SW 1271 (cell line): ENCODE measurements at regions not wholly inside any gene's neighbourhood (a gene's known extent, or its start where the extent isn't known, plus 50 kb on each side); places are given as distances from the start of the nearest gene placed in this dataset.

Experiments
- DNase-seq, 2 experiments: peaks; one replicate each; lab custom pipeline; 2025; lab: John Stamatoyannopoulos, UW

DNA sequence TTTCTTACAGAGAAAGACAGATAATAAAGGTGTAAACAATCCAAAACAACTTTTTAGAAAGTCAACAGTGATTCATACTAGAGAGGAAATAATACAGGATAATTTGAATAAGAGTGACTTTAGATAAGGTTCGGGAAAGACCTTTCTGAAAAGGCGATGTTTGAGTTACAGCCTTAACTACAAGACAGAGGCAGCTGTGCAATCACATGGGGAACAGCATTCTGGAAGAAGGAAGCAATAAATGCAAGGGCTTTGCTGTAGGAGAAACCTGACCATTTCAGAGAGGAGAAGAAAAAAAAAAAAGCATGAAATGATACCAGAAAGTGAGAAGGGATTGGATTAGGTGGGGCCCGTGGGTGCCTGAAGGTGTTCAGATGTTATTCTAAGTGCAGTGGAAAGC, 200.6 kb upstream of the ATP11B start:
- no peak for DNase-seq

DNA sequence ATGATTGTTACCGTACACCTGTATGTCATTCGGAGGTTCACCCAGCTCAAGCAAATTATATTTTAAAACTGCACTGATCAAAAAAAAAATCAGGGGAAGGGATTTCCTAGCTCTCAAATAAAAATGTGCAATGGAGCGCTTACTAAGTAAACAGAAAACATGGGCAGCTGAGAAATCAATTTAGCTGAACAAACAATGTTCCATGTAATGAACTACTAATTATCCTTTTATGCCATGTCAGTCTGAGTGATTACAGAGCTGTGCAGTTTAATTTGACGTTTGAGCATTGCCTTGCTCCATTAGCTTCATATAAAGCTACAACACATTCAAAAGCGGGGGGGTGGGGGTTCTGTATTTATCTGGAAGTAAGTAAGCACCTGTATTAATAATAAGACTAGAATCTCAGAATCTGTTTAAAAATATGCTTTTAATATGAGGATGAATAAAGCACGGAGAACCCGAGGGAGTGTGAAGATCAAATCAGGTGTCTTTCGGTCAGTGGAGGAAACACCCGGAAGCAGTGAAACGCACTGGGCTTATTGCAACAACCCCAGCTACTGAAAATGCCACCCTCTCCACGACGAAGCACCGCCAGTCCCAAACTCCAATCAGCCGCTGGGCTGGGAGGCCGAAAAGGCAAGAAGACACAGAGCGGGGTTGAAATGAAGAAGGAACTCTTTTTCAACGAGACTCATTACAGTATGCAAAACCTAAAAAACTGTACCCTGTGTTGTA, 196.5 kb upstream of the ATP11B start:
- DNase-seq: no peak

DNA sequence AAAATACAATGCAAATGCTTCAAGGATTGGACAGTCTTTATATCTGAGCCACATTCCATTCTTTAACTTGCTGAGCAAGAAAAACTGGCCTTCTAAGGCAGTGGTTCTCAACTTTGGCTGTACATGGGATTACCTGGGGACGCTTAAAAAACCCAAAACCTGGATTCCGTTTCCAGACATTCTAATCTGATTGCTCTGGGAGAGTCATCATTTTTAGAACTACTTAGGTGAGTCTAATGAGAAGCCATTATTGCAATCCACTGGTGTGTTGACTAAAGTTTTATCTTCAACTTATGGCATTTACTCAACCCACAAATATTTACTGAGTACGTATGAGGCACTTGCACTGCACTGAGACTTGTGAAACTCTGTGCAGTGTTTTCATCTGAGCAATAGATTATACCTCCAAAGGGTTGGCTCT, 195.7 kb upstream of the ATP11B start:
- DNase-seq: no peak

DNA sequence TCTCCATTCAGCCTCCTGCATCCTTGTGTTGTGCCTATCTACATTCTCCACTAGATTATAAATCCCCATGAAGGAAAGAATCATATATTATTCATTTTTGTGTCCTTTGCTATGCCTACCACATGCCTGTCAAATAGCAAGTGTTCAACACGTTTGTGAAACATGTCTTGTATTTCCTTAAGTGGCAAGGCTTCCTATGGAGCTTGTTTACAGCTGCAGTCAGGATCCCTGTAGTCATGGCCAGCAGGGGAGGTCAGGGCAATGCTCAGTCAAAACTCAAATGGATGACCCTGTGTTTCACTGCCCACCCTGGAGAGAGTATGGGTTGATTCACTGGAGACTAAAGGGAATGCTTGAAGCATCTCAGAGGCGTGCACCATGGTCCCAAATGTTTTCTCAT, 191.7 kb upstream of the ATP11B start:
- DNase-seq: no peak

DNA sequence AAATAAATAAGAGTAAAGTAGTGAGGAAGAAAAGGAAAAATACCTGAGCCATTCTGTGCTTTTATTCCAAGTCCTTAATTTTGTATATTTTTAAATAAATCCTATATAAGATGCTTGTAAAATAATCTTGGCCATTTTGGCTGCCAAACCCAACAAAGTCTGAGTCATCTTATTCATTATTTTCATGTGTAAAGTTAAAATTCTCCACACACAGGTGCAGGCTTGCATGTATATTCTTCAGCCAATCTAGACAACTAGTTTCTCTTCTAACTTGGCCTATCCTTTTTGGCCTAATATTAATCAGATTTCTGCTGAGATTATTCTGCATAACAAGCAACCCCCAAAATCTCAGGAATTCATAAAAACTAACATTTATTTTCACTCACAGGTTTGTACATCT, 189.8 kb upstream of the ATP11B start:
- no peak for DNase-seq

DNA sequence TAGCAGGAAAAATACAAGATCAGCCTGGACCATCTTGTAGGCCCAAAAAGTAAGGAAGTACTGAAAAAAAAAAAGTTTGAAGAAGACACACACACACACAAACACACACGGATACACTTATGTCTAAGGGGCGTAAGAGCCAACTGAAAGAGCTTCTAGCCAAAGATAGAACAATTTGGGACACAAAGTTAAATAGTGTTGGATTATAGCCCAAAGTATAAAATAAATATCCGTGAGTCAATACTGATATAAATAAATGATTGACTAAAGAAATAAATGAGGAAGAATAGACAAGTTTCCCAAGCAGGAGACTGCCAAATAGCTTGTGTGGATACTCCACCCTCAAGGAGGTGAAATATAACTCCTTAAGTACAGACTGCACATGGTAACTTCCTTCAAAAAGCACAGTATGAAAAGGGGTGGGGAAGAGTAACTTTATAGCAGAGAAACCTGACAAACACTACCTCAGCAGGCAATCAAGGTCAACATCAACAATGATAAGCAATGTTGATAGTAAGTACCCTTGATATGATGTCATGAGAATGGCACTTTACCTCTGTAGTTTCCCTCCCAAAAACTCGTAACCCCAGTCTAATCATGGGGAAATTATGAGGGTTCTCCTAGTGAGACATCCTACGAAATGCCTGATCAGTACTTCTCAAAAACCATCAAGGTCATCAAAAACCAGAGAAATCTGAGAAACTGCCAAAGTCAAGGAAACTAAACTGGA, 187.3 kb upstream of the ATP11B start:
- DNase-seq: no peak

DNA sequence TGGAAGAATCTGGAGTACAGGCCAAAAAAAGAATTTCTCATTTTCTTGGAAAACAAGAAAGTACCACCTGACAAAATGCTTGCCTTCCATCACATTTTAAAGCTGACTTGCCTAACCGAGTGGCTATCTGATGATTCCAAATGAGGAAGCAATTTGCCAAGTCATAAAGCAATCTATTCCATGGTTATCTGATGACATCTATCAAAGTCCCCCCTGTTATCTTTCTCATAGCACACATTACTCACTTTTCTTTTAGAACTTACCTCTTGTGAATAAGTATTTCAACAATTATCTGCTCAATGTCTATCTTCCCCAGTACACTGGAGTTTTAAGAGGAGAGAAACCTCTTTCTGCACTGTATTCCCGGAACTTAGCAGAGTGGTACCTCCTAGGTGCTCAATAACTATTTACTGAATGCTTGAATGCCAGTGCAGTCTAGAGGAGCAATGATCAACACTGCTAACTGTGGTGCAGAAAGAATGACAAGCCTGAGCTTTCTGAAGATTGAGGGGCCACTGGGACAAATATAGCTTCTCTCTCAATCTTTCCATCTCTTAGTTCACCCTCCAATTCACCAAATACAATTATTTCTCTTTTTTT, 186.3 kb upstream of the ATP11B start:
- no peak for DNase-seq

DNA sequence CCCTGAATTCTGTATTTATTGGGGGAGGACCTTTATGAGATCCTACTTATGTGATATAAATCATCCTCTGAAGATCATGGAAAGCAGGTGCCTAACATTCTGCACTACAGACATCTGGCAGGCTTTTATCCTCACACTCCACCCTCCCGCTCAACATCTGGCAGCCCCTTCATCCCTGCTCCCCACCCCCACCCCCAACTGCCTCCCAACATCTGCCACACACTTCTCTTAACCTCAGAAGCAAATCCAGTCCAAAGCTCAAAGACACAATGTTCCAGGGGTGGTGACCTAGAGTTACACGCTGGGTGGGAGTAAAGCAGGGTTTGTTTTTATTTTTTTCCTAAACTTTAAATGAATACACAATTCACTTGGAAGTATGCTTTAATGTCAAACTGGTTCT, 184.5 kb upstream of the ATP11B start:
- no peak for DNase-seq

DNA sequence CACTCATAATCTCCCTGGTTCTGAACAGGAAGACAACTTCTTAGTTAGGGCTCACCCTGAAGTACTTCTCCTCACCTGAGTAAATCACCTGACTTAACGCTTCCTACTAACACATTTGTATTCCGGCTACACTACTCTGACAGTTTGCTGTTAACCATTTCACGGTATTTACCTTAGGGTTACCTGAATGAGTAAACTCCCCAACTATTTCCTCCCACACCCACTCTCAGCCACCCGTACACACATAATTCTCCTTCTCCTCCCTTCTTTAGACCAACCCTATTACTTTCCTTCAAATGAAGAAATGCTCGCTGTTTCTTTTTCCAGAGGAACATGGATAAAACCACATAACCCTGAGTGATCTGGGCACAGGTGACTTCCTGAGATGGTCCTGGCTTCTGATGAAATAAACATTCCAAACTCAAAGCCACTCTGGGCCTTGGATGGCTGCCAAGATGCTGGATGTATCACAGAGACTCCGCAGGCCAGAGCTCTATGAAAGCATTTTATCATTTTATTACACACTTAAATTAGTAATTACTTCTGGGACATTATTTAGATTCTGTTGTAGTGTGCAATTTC, 183.6 kb upstream of the ATP11B start:
- DNase-seq: no peak

DNA sequence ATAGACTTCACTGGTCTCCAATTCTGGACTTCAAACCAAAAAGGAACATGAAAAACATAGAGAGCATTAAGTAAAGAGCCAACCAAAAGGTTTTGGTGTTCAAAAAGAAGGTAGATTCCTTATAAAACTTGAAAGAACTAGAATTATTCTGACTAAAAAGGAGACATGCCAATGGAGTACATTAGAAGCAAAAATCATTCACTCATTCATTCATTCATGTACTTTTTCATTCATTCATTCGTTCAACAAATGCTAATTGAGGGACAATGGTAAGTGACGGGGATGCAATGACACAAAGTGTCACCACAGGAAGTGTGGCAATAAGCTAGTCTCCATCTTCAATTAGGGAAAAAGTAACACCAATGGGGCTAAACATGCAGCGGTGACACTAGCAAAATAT, 181.0 kb upstream of the ATP11B start:
- DNase-seq: no peak

DNA sequence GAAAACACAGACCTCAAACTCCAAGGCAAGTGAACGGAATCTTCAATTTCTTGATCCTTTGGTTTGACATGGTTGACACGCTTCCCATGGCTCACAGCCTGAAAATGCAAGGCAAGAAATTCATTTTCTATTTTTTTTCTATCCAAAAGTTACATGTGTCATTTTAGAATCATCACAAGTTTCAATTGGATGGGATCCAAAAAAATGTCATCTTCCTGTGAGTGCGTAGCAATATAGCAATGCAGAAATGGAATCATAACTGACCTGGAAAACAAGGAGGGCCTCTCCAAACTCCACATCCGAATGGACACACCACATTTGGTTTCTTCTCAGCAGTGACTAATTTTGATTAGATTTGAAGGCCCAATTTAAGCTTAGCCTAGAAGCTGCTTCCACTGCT, 175.8 kb upstream of the ATP11B start:
- DNase-seq: no peak

DNA sequence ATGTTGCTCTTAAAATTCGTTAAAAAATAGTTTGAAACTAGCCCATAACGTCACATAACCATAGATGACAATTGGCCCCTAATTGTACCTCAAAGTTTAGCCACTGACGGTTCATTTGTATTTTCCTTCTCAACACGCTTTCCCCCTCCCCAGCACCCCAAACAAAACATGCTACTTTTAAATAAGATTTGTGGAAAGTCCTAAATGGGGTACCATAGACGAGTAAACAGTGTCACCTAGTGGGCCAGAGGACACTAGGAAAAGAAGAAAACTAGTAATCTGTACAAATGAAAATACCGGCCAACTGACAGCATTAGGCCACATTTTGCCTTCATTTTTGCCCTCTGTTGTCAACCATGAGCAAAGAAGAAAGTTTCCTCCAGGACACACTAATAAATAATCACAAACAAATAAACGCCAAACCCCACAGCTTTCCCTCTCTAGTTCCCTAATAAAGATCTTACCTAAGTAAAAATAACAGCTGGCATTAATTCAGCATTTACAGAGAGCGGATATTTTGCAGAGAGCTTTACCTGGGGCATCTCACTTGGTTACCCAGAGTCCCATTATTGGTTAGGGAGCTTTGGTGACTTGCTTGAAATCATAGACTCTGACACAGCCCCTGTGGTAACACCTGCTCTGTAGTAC, 175.1 kb upstream of the ATP11B start:
- DNase-seq: peak in 1 of 2 experiments; percentile 33

DNA sequence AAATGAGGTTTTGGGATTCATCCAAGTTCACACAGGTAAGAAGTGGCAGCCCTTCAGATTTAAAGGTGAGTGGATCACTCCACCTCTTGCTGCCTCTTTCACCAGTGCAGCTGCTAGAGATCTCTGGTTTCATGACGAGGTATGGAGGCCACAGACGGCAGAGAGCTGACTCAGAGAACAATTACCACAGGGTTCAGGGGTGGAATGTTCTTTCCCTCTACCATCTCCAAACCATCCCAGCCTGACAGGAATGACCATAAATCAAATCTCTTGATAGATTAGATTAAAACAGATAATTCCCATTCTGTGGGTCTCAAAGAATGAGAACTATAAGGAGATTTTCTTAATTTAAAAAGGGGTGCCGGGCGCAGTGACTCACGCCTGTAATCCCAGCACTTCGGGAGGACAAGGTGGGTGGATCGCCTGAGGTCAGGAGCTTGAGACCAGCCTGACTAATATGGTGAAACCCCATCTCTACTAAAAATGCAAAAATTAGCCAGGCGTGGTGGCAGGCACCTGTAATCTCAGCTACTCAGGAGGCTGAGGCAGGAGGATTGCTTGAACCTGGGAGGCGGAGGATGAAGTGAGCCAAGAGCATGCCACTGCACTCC, 174.2 kb upstream of the ATP11B start:
- DNase-seq: no peak

DNA sequence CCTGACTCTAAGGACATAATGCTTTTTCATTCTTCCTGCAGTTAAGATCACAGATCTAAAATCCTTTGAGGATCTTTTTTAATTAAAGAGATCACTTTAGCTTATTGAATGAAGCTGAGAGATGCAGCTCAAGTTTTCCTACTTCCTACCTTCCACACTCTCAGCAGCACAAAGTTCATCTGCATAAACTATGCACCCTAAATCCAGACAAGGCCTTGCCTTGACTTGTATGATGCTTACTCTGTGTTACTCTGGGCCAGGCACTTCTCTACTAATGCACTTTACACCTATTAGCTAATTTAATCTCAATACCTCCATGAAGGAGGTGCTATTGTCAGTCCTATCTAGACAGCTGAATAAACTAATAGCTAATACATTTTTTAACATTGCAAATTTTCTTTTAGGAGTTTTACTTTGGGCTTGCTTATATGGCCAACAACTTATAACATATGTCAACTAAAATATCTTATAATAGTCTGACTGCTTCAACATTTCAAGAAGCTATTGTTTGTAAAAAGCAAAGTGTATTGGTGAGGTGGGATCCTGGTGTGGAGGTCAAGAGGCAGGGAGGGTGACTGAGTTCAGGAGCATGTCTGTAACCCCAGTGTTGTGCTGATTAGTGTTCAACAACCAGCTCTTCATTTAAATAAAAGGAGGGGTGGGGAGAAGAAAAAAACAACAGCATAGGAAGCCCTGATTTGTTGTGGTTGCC, 172.4 kb upstream of the ATP11B start:
- DNase-seq: no peak

DNA sequence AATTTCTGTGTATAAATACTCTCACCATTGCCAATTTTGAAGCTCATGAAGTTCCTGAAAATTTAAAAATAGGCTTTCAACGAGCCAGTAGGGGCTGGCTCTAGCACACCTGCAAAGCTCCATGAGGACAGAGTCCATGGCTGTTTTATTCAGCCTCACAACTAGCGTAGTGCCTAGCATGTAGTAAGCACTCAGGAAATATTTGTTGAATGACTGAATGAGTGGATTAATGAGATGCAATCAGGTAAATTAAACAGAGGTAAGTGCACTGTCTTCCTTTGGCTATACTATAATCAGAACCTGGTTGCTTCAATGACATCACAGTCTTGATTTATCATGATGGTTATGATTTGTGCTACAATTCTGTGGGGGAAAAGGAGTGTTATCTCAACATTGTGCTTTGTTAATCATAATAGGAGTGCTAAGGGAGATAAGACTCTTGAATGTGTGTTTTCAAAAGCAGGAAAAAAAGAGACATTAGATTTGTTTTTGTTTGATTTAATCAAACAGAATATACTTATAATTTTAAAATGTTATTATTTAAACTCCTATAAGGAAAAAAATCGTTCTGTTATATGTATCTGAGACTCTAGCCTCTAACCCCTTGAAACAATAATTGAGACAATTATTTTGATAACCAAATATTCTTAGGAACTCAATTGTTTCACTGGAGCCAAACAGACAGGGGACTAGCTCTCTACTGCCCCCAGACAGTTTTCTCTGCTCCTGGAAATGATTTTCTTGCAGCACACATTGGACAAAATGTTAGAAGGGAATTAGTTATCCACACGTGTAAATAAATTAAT, 171.7 kb upstream of the ATP11B start:
- DNase-seq: no peak

DNA sequence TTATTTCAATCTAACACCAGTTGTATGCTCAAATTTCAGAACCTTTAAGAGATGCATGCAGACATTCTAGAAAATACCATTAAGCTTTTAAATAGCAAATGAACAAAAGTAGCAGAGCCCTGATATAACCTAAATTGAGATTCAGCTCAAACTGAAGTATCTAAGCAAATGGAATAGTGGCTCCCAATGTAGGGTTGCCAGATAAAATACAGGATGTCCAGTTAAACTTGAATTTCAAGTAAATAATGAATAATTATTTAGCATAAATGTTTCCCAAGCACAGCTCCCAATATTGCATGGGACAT, 171.1 kb upstream of the ATP11B start:
- DNase-seq: no peak

DNA sequence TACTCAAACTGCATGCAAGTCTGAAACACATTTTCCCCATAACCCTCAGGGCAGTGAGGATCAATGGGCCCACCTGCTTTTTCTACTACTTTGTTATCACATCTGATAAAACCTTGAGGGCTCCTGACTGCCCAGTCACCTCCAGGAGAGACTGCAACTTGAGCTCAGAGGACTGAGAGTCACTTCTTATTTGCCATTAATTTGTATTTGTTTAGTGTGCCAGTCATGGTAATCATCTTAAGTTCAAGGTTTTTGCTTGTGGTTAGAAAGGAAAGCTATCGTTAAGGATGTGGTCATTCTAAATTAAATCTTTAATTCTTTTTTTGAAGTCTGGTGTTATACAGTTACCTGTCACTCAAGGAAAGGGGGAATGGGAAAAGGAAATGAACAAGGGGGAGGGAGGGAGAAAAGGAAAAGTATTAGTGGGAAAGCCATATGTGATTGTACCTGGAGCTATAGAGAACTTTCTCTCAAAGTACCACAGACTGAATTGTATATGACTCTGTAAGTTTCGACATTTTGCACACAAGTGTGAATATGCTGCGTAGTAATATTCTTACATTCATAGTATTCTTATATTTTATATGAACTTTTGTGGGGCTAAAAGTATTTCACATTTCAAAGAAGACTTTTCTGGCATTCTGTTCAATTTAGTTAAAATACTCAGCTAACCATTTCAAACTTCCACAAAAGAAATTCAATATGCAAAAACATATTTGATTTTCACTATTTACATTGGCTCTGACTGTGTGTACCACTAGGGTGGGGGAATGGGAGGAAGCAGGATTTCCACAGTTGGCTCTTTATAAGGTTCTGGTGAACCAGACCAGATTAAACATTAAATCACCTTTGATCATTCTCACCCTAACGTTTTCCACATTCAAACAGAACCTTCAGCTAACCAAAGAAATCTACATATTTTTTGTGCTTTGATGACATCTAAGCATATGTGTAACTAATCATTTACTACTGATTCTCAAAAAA, 166.5 kb upstream of the ATP11B start:
- DNase-seq: no peak

DNA sequence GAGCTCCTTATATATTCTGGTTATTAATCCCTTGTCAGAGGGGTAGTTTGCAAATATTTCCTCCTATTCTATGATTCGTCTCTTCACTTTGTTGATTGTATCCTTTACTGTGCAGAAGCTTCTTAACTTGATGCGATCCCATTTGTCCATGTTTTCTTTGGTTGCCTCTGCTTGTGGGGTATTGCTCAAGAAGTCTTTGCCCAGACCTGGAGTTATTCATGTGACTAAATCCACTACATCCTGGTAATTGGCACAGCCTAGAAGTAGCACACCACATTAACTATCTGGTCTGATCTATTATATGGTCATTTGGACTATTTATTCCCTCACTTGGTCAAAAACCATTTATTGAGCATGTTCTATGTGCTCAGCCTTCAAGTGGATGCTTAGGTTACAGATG, 164.8 kb upstream of the ATP11B start:
- no peak for DNase-seq

DNA sequence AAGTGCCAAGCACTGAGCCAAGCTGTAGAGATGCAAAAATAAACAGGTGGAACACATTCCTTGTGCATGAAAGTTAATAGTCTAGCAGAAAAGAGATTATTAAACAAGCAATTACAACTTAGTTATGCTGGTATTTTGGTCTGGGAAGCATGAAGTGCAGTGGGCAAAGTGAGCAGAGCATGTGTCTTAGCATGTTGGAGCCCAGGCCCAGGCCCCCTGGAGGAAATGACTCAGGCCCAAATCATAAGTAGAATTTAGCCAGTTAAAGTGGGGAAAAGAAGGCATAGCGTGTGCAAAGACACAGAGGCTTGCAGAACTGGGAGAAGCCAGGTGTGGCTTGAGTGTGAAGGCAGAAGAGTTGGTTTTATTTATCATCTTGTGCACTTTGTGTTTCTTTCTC, 163.8 kb upstream of the ATP11B start:
- no peak for DNase-seq
